Endothelial cell of umbilical vein (primary cell): ENCODE measurements at regions not wholly inside any gene's neighbourhood (a gene's known extent, or its start where the extent isn't known, plus 50 kb on each side); places are given as distances from the start of the nearest gene placed in this dataset.

ENCODE experiments used
- BruUV-seq: library from RNA; stranded (reverse); fragments of 400-500 nt; replicated peaks from 2 replicates; lab custom pipeline; 2021; lab: Mats Ljungman, UMichigan
- CTCF ChIA-PET: fragments of 300-600, 350-600 bp; sonication (Branson Sonifier 250); formaldehyde crosslinking; loops from one replicate; lab custom pipeline; 2021; ENCODE audit warnings: antibody characterized with exemption, inconsistent platforms; lab: Charles Lee
- POLR2A ChIA-PET: fragments of 300-600, 350-600 bp; sonication (Branson Sonifier 250); formaldehyde crosslinking; loops from one replicate; lab custom pipeline; 2021; ENCODE audit warnings: antibody characterized with exemption, inconsistent platforms; lab: Charles Lee
- DNase-seq: peaks from one replicate; pipeline ENCODE4 v3.0.0-alpha.2; 2011; ENCODE audit warnings: low read depth, low spot score
- FAIRE-seq: peaks from 2 replicates; lab custom pipeline; 2011; peaks lifted over from hg19 to GRCh38; lab: Jason Lieb, UNC
- H2AFZ ChIP-seq: 2 replicates; pipeline ENCODE4 v1.6.0; 2012; ENCODE audit warnings: low read depth, low read length, control low read depth, inconsistent platforms
- H3K27ac ChIP-seq: 2 replicates; pipeline ENCODE4 v1.5.1; 2011; ENCODE audit warnings: low read depth, mild to moderate bottlenecking, control low read depth, low read length, moderate library complexity; ENCODE audit not compliant: insufficient read depth
- H3K27me3 ChIP-seq, 2 experiments: 2 replicates each; pipeline versions ENCODE4 v1.6.0 to v1.6.1; 2011; ENCODE audit warnings: low read length in 2 of 2, mixed read lengths in 1 of 2; ENCODE audit not compliant: control insufficient read depth in 2 of 2, insufficient read depth in 2 of 2
- H3K36me3 ChIP-seq, 2 experiments: 2 replicates in 1 of 2; 3 replicates in 1 of 2; pipeline ENCODE4 v1.5.1; 2011; ENCODE audit warnings: low read length in 2 of 2, mild to moderate bottlenecking in 1 of 2, moderate library complexity in 1 of 2; ENCODE audit not compliant: control insufficient read depth in 2 of 2, insufficient read depth in 2 of 2; ENCODE audit errors: extremely low read depth in 1 of 2
- H3K4me1 ChIP-seq: 3 replicates; pipeline ENCODE4 v1.5.1; 2011; ENCODE audit warnings: mild to moderate bottlenecking, low read length; ENCODE audit not compliant: control insufficient read depth, insufficient read depth; ENCODE audit errors: extremely low read depth
- H3K4me2 ChIP-seq: 2 replicates; pipeline ENCODE4 v1.6.1; 2011; ENCODE audit warnings: low read length, control low read depth, mixed read lengths; ENCODE audit not compliant: insufficient read depth
- H3K4me3 ChIP-seq, 3 experiments: fragments of 200-600 bp in 1 of 3; sonication (generic), shearing (Covaris generic) in 1 of 3; replicated peaks in 1 of 3; 2 replicates each; pipeline ENCODE4 v1.5.1; 2011 to 2016; ENCODE audit warnings: control low read depth in 3 of 3, low read length in 3 of 3, mild to moderate bottlenecking in 2 of 3, inconsistent platforms in 1 of 3, low read depth in 1 of 3, moderate library complexity in 1 of 3; ENCODE audit not compliant: insufficient read depth in 1 of 3
- H3K79me2 ChIP-seq: 2 replicates; pipeline ENCODE4 v1.6.0; 2012; ENCODE audit warnings: low read length, inconsistent platforms; ENCODE audit not compliant: control insufficient read depth, insufficient read depth
- H3K9ac ChIP-seq: replicated peaks from 2 replicates; pipeline ENCODE3; 2011; ENCODE audit warnings: low read length, control low read depth; ENCODE audit not compliant: insufficient read depth; ENCODE audit errors: extremely low read depth
- H3K9me1 ChIP-seq: replicated peaks from 3 replicates; pipeline ENCODE4 v1.6.0; 2011; ENCODE audit warnings: mild to moderate bottlenecking, low read length; ENCODE audit not compliant: control insufficient read depth, insufficient read depth; ENCODE audit errors: extremely low read depth
- H3K9me3 ChIP-seq: replicated peaks from 2 replicates; pipeline ENCODE4 v1.5.1; 2012; ENCODE audit warnings: low read length, inconsistent platforms; ENCODE audit not compliant: control insufficient read depth, insufficient read depth
- H4K20me1 ChIP-seq: replicated peaks from 2 replicates; pipeline ENCODE3; 2011; ENCODE audit warnings: mild to moderate bottlenecking, low read length; ENCODE audit not compliant: control insufficient read depth, insufficient read depth; ENCODE audit errors: extremely low read depth
- EZH2 ChIP-seq: IDR thresholded peaks from 2 replicates; pipeline ENCODE4 v1.6.1; 2012; ENCODE audit warnings: borderline replicate concordance, low read depth, mild to moderate bottlenecking, moderate library complexity, low read length, inconsistent platforms; ENCODE audit not compliant: severe bottlenecking
- FOS ChIP-seq: IDR thresholded peaks from 2 replicates; pipeline ENCODE4 v1.6.1; 2011; ENCODE audit warnings: mild to moderate bottlenecking, low read length, moderate library complexity, borderline replicate concordance; ENCODE audit not compliant: insufficient read depth
- GATA2 ChIP-seq: IDR thresholded peaks from 2 replicates; pipeline ENCODE4 v1.7.0; 2011; ENCODE audit warnings: low read depth, mild to moderate bottlenecking, moderate library complexity, mixed read lengths, low read length; ENCODE audit not compliant: insufficient read length, insufficient read depth
- JUN ChIP-seq: IDR thresholded peaks from 2 replicates; pipeline ENCODE4 v1.6.1; 2011; ENCODE audit warnings: borderline replicate concordance, low read depth; ENCODE audit not compliant: insufficient read length, insufficient read depth
- MAX ChIP-seq: IDR thresholded peaks from 2 replicates; pipeline ENCODE4 v1.6.1; 2011; ENCODE audit not compliant: insufficient read depth, insufficient read length
- MYC ChIP-seq: IDR thresholded peaks from one replicate; pipeline ENCODE4 v1.6.1; 2011; ENCODE audit warnings: mild to moderate bottlenecking, low read depth, low read length
- POLR2A ChIP-seq: IDR thresholded peaks from 2 replicates; pipeline ENCODE4 v1.6.1; 2012; ENCODE audit warnings: low read depth, mild to moderate bottlenecking, control low read depth, low read length
- POLR2AphosphoS5 ChIP-seq: IDR thresholded peaks from 2 replicates; pipeline ENCODE4 v1.6.1; 2012; ENCODE audit warnings: low read depth, mild to moderate bottlenecking, control low read depth, low read length, moderate library complexity; ENCODE audit not compliant: insufficient read depth
- dilution Hi-C: fragments of 300-500 bp; cut with MboI; formaldehyde crosslinking; loops from one replicate; pipeline ENCODE4 v1.15.0; 2019; ENCODE audit warnings: low sequenced_read_pairs; ENCODE audit not compliant: extremely low pct_ligation_motif_present
- intact Hi-C: fragments of 100-400 bp; cut with micrococcal nuclease; formaldehyde crosslinking; loops from one replicate; pipeline ENCODE4 v1.10.0; 2022
- TF ChIP-seq, protein P1 (sequence below), 2 donors: IDR thresholded peaks; 1 replicate in 1 of 2; 2 replicates in 1 of 2; pipeline ENCODE4 v1.5.1; 2011; ENCODE audit warnings: low read length in 2 of 2, mild to moderate bottlenecking in 2 of 2, moderate library complexity in 2 of 2, control low read depth in 1 of 2, inconsistent platforms in 1 of 2, low read depth in 1 of 2; ENCODE audit not compliant: insufficient read depth in 1 of 2; ENCODE audit errors: extremely low read depth in 1 of 2

GRCh38 chr2:240328526-240328925 is 106.9 kb upstream of the GPC1 start:
- POLR2A ChIA-PET: no interaction called here
- intact Hi-C loops: no loop called here

More at GRCh38 chr2:240328526-240328925, 106.9 kb upstream of the GPC1 start:
- CTCF ChIA-PET: no interaction called here
- no peaks in the 10 kb centered on the region for H3K9me3 ChIP-seq
- no peak overlapping the region for H3K27ac ChIP-seq
- no peak overlapping the region for H3K4me2 ChIP-seq
- no peaks in the 10 kb centered on the region for H3K9me1 ChIP-seq
- dilution Hi-C loops: no loop called here
- H3K36me3 ChIP-seq: no peaks in the 10 kb centered on the region
- no peaks in the 10 kb centered on the region for H3K79me2 ChIP-seq
- H2AFZ ChIP-seq: no peak overlapping the region
- FAIRE-seq (no peak), DNase-seq (no peak)
- no peaks in the 10 kb centered on the region for H4K20me1 ChIP-seq
- TF ChIP-seq JUN (no peak), GATA2 (no peak), FOS (no peak), EZH2 (no peak), POLR2A (no peak), POLR2AphosphoS5 (no peak), MYC (no peak), MAX (no peak)
- TF ChIP-seq, protein P1, sequence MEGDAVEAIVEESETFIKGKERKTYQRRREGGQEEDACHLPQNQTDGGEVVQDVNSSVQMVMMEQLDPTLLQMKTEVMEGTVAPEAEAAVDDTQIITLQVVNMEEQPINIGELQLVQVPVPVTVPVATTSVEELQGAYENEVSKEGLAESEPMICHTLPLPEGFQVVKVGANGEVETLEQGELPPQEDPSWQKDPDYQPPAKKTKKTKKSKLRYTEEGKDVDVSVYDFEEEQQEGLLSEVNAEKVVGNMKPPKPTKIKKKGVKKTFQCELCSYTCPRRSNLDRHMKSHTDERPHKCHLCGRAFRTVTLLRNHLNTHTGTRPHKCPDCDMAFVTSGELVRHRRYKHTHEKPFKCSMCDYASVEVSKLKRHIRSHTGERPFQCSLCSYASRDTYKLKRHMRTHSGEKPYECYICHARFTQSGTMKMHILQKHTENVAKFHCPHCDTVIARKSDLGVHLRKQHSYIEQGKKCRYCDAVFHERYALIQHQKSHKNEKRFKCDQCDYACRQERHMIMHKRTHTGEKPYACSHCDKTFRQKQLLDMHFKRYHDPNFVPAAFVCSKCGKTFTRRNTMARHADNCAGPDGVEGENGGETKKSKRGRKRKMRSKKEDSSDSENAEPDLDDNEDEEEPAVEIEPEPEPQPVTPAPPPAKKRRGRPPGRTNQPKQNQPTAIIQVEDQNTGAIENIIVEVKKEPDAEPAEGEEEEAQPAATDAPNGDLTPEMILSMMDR (IDR thresholded peaks at IDR 0.05; ENCODE audit: extremely low read depth in 1 of 2, insufficient read depth in 1 of 2, low read depth in 1 of 2, low read length in 2 of 2): no peak
- no peaks in the 10 kb centered on the region for H3K4me1 ChIP-seq
- BruUV-seq: no TSS peak
- no peak overlapping the region for H3K4me3 ChIP-seq
- no peaks in the 10 kb centered on the region for H3K27me3 ChIP-seq
- no peak overlapping the region for H3K9ac ChIP-seq
